ENCODE measurements at regions not wholly inside any gene's neighbourhood (a gene's known extent, or its start where the extent isn't known, plus 50 kb on each side); places are given as distances from the start of the nearest gene placed in this dataset.

- Mint-ChIP-seq H3K27ac (peak overlapping the region; percentile 82), H3K27me3 (ENCODE audit: insufficient read depth) (peaks cover 5% of the 10 kb centered on the region), H3K36me3 (ENCODE audit: low read depth) (no peaks in the 10 kb centered on the region), H3K4me3 (peak overlapping the region; percentile 79), H3K4me1 (ENCODE audit: low read depth) (peaks cover 45% of the 10 kb centered on the region), H3K9me3 (no peaks in the 10 kb centered on the region)
- 0 out of 2 replicates have a peak, but pooled peaks have one; percentile 8 for TF ChIP-seq CTCF (IDR thresholded peaks at IDR 0.05)
- peak; percentile 83 for DNase-seq
These were observed 130.9 kb upstream of the PTPN1 start for GRCh38 chr20:50379049-50379990.

- peaks cover 5% of the 10 kb centered on the region for H3K27me3 Mint-ChIP-seq (ENCODE audit: insufficient read depth)
- peak overlapping the region; percentile 82; the same call in 1 of the 2 replicates for H3K27ac Mint-ChIP-seq
- TF ChIP-seq CTCF (IDR thresholded peaks at IDR 0.05): no peak
- no peak overlapping the region; the same call in 1 of the 2 replicates for H3K4me3 Mint-ChIP-seq
- peaks cover 45% of the 10 kb centered on the region for H3K4me1 Mint-ChIP-seq (ENCODE audit: low read depth)
- H3K36me3 Mint-ChIP-seq (ENCODE audit: low read depth): no peaks in the 10 kb centered on the region
- H3K9me3 Mint-ChIP-seq: no peaks in the 10 kb centered on the region
- no peak for DNase-seq
These were observed 130.0 kb upstream of the PTPN1 start for GRCh38 chr20:50379991-50380696.

- TF ChIP-seq CTCF (IDR thresholded peaks at IDR 0.05): peak; percentile 74
- no peaks in the 10 kb centered on the region for H3K9me3 Mint-ChIP-seq
- H3K27ac Mint-ChIP-seq: no peak overlapping the region
- peaks cover 5% of the 10 kb centered on the region for H3K27me3 Mint-ChIP-seq (ENCODE audit: insufficient read depth)
- H3K36me3 Mint-ChIP-seq (ENCODE audit: low read depth): no peaks in the 10 kb centered on the region
- H3K4me3 Mint-ChIP-seq: no peak overlapping the region
- peak; percentile 25 for DNase-seq
- peaks cover 45% of the 10 kb centered on the region for H3K4me1 Mint-ChIP-seq (ENCODE audit: low read depth)
These were observed 129.5 kb upstream of the PTPN1 start for GRCh38 chr20:50380697-50381040.

- Mint-ChIP-seq H3K9me3 (no peaks in the 10 kb centered on the region), H3K4me1 (ENCODE audit: low read depth) (peaks cover 45% of the 10 kb centered on the region), H3K27me3 (ENCODE audit: insufficient read depth) (peaks cover 5% of the 10 kb centered on the region), H3K4me3 (no peak overlapping the region), H3K36me3 (ENCODE audit: low read depth) (no peaks in the 10 kb centered on the region), H3K27ac (no peak overlapping the region)
- TF ChIP-seq CTCF (IDR thresholded peaks at IDR 0.05): no peak
- DNase-seq: no peak
These were observed 129.0 kb upstream of the PTPN1 start for GRCh38 chr20:50381075-50381732.

- Mint-ChIP-seq H3K27me3 (ENCODE audit: insufficient read depth) (peaks cover 5% of the 10 kb centered on the region), H3K4me1 (ENCODE audit: low read depth) (peaks cover 44% of the 10 kb centered on the region), H3K9me3 (no peaks in the 10 kb centered on the region), H3K4me3 (no peak overlapping the region), H3K36me3 (ENCODE audit: low read depth) (no peaks in the 10 kb centered on the region), H3K27ac (no peak overlapping the region)
- no peak for TF ChIP-seq CTCF (IDR thresholded peaks at IDR 0.05)
- no peak for DNase-seq
These were observed 128.2 kb upstream of the PTPN1 start for GRCh38 chr20:50381771-50382593.

Data from HFFc6 (cell line).